GM23338 (cell line): ENCODE measurements at regions not wholly inside any gene's neighbourhood (a gene's known extent, or its start where the extent isn't known, plus 50 kb on each side); places are given as distances from the start of the nearest gene placed in this dataset.

Experiments
- ATAC-seq: fragments of 200-7000 bp; cut with Tn5 transposase; 3 replicates; pipeline ENCODE4 v1.9.1; 2020
- DNase-seq: peaks from one replicate; pipeline ENCODE4 v3.0.0-alpha.2; 2015; ENCODE audit warnings: low spot score
- H2AFZ ChIP-seq: fragments of 200-600 bp; sonication (generic); 2 replicates; pipeline ENCODE4 v1.8.0; 2016; ENCODE audit warnings: antibody characterized with exemption, mild to moderate bottlenecking, moderate library complexity
- H3F3A ChIP-seq: fragments of 200-600 bp; sonication (generic); replicated peaks from 2 replicates; pipeline ENCODE4 v1.8.0; 2017; ENCODE audit warnings: antibody characterized with exemption, mixed run types, low read depth
- H3K27ac ChIP-seq: fragments of 200-600 bp; sonication (generic); 2 replicates; pipeline ENCODE4 v1.6.1; 2016; ENCODE audit warnings: low read depth
- H3K27me3 ChIP-seq: fragments of 200-600 bp; sonication (generic); 2 replicates; pipeline ENCODE4 v1.8.0; 2016; ENCODE audit warnings: mild to moderate bottlenecking, mixed run types, moderate library complexity; ENCODE audit not compliant: insufficient read depth
- H3K36me3 ChIP-seq: fragments of 200-600 bp; sonication (generic); 2 replicates; pipeline ENCODE4 v1.8.0; 2016; ENCODE audit warnings: mild to moderate bottlenecking; ENCODE audit not compliant: insufficient read depth
- H3K4me1 ChIP-seq: fragments of 200-600 bp; sonication (generic); 2 replicates; pipeline ENCODE4 v1.8.0; 2016; ENCODE audit warnings: mild to moderate bottlenecking, moderate library complexity; ENCODE audit not compliant: insufficient read depth
- H3K4me2 ChIP-seq: fragments of 200-600 bp; sonication (generic); 2 replicates; pipeline ENCODE4 v1.7.1; 2017; ENCODE audit warnings: mixed run types
- H3K4me3 ChIP-seq: fragments of 200-600 bp; sonication (generic); 2 replicates; pipeline ENCODE4 v1.6.1; 2016; ENCODE audit warnings: mixed run types
- H3K79me2 ChIP-seq: fragments of 200-600 bp; sonication (generic); replicated peaks from 2 replicates; pipeline ENCODE4 v1.8.0; 2017; ENCODE audit warnings: mild to moderate bottlenecking; ENCODE audit not compliant: insufficient read depth
- H3K9me2 ChIP-seq: fragments of 200-600 bp; sonication (generic); 2 replicates; pipeline ENCODE4 v1.8.0; 2017; ENCODE audit not compliant: insufficient read depth
- H4K20me1 ChIP-seq: fragments of 200-600 bp; sonication (generic); replicated peaks from 2 replicates; pipeline ENCODE4 v1.8.0; 2017; ENCODE audit warnings: mild to moderate bottlenecking; ENCODE audit not compliant: insufficient read depth
- H3K27ac Mint-ChIP-seq: 2 replicates; pipeline ENCODE4 v1.8.0; 2020; ENCODE audit warnings: inconsistent platforms, mild to moderate bottlenecking, moderate library complexity, mixed read lengths
- H3K27me3 Mint-ChIP-seq: 3 replicates; pipeline ENCODE4 v1.8.0; 2022; ENCODE audit warnings: low read depth, mild to moderate bottlenecking, moderate library complexity, mixed read lengths, inconsistent platforms; ENCODE audit not compliant: insufficient read depth, poor library complexity
- H3K36me3 Mint-ChIP-seq: 3 replicates; pipeline ENCODE4 v1.8.0; 2021; ENCODE audit warnings: low read depth, mild to moderate bottlenecking, inconsistent platforms, moderate library complexity, mixed read lengths
- H3K4me1 Mint-ChIP-seq: 3 replicates; pipeline ENCODE4 v1.8.0; 2020; ENCODE audit warnings: mild to moderate bottlenecking, inconsistent platforms, mixed read lengths
- H3K4me3 Mint-ChIP-seq: 3 replicates; pipeline ENCODE4 v1.8.0; 2021; ENCODE audit warnings: moderate library complexity, mild to moderate bottlenecking, inconsistent platforms, mixed read lengths
- H3K9me3 Mint-ChIP-seq: 3 replicates; pipeline ENCODE4 v1.8.0; 2020; ENCODE audit warnings: moderate library complexity, mild to moderate bottlenecking, inconsistent platforms, mixed read lengths
- CREB1 ChIP-seq: fragments of 250-450 bp; sonication (Bioruptor Pico); IDR thresholded peaks from 2 replicates; pipeline ENCODE4 v1.5.0; 2020; ENCODE audit warnings: low read depth, mild to moderate bottlenecking, moderate library complexity
- EZH2phosphoT487 ChIP-seq: fragments of 200-600 bp; sonication (generic); IDR thresholded peaks from one replicate; pipeline ENCODE4 v1.8.1; 2018; ENCODE audit warnings: antibody characterized with exemption; ENCODE audit not compliant: unreplicated experiment
- POLR2AphosphoS5 ChIP-seq: IDR thresholded peaks from 2 replicates; pipeline ENCODE4 v1.6.1; 2016; ENCODE audit warnings: antibody characterized with exemption, low read depth
- ZNF114 ChIP-seq: fragments of 250-450 bp; sonication (Bioruptor Pico); IDR thresholded peaks from 2 replicates; pipeline ENCODE4 v1.5.0; 2020; ENCODE audit warnings: mild to moderate bottlenecking, moderate library complexity
- TF ChIP-seq, protein P1 (sequence below): fragments of 250-450 bp; sonication (Bioruptor Pico); IDR thresholded peaks from 2 replicates; pipeline ENCODE4 v1.5.0; 2020; ENCODE audit warnings: mild to moderate bottlenecking, moderate library complexity
- TF ChIP-seq, protein P2 (sequence below): IDR thresholded peaks from 2 replicates; pipeline ENCODE4 v1.6.1; 2016; ENCODE audit warnings: antibody characterized with exemption
- TF ChIP-seq, protein P3 (sequence below), 2 experiments: fragments of 200-600 bp in 1 of 2; sonication (generic) in 1 of 2; conservative IDR thresholded peaks; 2 replicates each; pipeline versions ENCODE4 v1.5.1 to v1.6.1; 2016 to 2017; ENCODE audit warnings: antibody characterized with exemption in 2 of 2, low read depth in 2 of 2, mild to moderate bottlenecking in 2 of 2, moderate library complexity in 1 of 2
- TF ChIP-seq, protein P4 (sequence below): IDR thresholded peaks from one replicate; pipeline ENCODE4 v1.6.1; 2018; ENCODE audit warnings: antibody characterized with exemption; ENCODE audit not compliant: unreplicated experiment

DNA sequence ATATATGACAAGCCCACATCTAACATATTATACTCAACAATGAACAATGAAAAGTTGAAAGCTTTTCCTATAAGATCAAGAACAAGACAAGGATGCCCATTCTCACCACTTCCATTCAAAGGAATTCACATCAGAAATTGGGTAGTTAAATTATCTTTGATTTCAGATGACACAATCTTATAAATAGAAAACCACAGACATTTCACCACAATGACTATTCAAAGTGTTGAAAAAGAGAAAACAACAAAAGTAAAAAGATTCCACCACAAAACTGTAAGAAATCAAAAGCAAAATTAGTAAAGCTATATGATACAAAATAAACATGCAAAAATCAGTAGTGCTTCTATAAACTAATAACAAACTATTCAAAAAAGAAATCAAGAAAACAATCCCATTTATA is 279.7 kb upstream of the MYT1L start (continued):
- TF ChIP-seq, protein P1, sequence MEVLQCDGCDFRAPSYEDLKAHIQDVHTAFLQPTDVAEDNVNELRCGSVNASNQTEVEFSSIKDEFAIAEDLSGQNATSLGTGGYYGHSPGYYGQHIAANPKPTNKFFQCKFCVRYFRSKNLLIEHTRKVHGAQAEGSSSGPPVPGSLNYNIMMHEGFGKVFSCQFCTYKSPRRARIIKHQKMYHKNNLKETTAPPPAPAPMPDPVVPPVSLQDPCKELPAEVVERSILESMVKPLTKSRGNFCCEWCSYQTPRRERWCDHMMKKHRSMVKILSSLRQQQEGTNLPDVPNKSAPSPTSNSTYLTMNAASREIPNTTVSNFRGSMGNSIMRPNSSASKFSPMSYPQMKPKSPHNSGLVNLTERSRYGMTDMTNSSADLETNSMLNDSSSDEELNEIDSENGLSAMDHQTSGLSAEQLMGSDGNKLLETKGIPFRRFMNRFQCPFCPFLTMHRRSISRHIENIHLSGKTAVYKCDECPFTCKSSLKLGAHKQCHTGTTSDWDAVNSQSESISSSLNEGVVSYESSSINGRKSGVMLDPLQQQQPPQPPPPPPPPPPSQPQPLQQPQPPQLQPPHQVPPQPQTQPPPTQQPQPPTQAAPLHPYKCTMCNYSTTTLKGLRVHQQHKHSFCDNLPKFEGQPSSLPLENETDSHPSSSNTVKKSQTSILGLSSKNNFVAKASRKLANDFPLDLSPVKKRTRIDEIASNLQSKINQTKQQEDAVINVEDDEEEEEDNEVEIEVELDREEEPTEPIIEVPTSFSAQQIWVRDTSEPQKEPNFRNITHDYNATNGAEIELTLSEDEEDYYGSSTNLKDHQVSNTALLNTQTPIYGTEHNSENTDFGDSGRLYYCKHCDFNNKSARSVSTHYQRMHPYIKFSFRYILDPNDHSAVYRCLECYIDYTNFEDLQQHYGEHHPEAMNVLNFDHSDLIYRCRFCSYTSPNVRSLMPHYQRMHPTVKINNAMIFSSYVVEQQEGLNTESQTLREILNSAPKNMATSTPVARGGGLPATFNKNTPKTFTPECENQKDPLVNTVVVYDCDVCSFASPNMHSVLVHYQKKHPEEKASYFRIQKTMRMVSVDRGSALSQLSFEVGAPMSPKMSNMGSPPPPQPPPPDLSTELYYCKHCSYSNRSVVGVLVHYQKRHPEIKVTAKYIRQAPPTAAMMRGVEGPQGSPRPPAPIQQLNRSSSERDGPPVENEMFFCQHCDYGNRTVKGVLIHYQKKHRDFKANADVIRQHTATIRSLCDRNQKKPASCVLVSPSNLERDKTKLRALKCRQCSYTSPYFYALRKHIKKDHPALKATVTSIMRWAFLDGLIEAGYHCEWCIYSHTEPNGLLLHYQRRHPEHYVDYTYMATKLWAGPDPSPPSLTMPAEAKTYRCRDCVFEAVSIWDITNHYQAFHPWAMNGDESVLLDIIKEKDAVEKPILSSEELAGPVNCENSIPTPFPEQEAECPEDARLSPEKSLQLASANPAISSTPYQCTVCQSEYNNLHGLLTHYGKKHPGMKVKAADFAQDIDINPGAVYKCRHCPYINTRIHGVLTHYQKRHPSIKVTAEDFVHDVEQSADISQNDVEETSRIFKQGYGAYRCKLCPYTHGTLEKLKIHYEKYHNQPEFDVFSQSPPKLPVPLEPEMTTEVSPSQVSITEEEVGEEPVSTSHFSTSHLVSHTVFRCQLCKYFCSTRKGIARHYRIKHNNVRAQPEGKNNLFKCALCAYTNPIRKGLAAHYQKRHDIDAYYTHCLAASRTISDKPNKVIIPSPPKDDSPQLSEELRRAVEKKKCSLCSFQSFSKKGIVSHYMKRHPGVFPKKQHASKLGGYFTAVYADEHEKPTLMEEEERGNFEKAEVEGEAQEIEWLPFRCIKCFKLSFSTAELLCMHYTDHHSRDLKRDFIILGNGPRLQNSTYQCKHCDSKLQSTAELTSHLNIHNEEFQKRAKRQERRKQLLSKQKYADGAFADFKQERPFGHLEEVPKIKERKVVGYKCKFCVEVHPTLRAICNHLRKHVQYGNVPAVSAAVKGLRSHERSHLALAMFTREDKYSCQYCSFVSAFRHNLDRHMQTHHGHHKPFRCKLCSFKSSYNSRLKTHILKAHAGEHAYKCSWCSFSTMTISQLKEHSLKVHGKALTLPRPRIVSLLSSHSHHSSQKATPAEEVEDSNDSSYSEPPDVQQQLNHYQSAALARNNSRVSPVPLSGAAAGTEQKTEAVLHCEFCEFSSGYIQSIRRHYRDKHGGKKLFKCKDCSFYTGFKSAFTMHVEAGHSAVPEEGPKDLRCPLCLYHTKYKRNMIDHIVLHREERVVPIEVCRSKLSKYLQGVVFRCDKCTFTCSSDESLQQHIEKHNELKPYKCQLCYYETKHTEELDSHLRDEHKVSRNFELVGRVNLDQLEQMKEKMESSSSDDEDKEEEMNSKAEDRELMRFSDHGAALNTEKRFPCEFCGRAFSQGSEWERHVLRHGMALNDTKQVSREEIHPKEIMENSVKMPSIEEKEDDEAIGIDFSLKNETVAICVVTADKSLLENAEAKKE (CRISPR knock-in tag), result no peak

DNA sequence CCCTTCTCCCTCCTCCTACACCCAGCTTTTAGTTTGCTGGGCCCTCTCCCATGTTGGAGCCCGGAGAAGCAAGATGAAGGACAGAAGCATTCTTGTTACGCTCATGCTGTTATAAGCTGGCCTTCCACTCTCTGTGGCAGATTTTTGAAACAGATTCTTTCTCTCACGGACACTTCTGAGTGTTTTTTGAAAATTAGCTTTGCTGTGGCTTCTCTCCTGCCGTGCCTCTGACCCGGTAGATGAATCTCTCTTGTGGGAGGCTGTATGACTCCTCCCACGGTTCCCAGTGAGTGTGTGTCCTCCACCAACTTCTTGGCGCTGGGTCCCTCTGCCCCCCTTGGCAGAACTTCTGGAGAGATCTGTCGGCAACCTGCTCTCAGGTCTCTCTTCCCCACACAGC is 269.3 kb upstream of the MYT1L start:
- Histone ChIP-seq H3K79me2 (no peaks in the 10 kb centered on the region), H3K4me1 (no peaks in the 10 kb centered on the region), H3K27ac (no peak overlapping the region), H3K4me2 (no peak overlapping the region), H3K4me3 (no peak overlapping the region), H3K27me3 (no peaks in the 10 kb centered on the region), H2AFZ (no peak overlapping the region), H3K9me2 (peaks cover 6% of the 10 kb centered on the region; the same call in 1 of the 2 replicates), H4K20me1 (no peaks in the 10 kb centered on the region), H3F3A (no peaks in the 10 kb centered on the region), H3K36me3 (no peaks in the 10 kb centered on the region)
- H3K36me3 Mint-ChIP-seq, result no peaks in the 10 kb centered on the region
- DNase-seq (no peak), ATAC-seq (no peak)
- H3K9me3 Mint-ChIP-seq, result peaks cover 8% of the 10 kb centered on the region; the same call in 2 of the 3 replicates
- H3K4me3 Mint-ChIP-seq, result no peak overlapping the region
- no peak overlapping the region for H3K27ac Mint-ChIP-seq
- H3K27me3 Mint-ChIP-seq, result peaks cover 4% of the 10 kb centered on the region
- H3K4me1 Mint-ChIP-seq, result peaks cover 9% of the 10 kb centered on the region
- TF ChIP-seq, protein P2, sequence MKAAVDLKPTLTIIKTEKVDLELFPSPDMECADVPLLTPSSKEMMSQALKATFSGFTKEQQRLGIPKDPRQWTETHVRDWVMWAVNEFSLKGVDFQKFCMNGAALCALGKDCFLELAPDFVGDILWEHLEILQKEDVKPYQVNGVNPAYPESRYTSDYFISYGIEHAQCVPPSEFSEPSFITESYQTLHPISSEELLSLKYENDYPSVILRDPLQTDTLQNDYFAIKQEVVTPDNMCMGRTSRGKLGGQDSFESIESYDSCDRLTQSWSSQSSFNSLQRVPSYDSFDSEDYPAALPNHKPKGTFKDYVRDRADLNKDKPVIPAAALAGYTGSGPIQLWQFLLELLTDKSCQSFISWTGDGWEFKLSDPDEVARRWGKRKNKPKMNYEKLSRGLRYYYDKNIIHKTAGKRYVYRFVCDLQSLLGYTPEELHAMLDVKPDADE, result no peak
- TF ChIP-seq, protein P3, sequence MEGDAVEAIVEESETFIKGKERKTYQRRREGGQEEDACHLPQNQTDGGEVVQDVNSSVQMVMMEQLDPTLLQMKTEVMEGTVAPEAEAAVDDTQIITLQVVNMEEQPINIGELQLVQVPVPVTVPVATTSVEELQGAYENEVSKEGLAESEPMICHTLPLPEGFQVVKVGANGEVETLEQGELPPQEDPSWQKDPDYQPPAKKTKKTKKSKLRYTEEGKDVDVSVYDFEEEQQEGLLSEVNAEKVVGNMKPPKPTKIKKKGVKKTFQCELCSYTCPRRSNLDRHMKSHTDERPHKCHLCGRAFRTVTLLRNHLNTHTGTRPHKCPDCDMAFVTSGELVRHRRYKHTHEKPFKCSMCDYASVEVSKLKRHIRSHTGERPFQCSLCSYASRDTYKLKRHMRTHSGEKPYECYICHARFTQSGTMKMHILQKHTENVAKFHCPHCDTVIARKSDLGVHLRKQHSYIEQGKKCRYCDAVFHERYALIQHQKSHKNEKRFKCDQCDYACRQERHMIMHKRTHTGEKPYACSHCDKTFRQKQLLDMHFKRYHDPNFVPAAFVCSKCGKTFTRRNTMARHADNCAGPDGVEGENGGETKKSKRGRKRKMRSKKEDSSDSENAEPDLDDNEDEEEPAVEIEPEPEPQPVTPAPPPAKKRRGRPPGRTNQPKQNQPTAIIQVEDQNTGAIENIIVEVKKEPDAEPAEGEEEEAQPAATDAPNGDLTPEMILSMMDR (conservative IDR thresholded peaks at IDR 0.05; ENCODE audit: low read depth in 2 of 2), result no peak
- TF ChIP-seq ZNF114 (no peak), POLR2AphosphoS5 (no peak), EZH2phosphoT487 (no peak), CREB1 (CRISPR knock-in tag) (no peak)
- TF ChIP-seq, protein P4, sequence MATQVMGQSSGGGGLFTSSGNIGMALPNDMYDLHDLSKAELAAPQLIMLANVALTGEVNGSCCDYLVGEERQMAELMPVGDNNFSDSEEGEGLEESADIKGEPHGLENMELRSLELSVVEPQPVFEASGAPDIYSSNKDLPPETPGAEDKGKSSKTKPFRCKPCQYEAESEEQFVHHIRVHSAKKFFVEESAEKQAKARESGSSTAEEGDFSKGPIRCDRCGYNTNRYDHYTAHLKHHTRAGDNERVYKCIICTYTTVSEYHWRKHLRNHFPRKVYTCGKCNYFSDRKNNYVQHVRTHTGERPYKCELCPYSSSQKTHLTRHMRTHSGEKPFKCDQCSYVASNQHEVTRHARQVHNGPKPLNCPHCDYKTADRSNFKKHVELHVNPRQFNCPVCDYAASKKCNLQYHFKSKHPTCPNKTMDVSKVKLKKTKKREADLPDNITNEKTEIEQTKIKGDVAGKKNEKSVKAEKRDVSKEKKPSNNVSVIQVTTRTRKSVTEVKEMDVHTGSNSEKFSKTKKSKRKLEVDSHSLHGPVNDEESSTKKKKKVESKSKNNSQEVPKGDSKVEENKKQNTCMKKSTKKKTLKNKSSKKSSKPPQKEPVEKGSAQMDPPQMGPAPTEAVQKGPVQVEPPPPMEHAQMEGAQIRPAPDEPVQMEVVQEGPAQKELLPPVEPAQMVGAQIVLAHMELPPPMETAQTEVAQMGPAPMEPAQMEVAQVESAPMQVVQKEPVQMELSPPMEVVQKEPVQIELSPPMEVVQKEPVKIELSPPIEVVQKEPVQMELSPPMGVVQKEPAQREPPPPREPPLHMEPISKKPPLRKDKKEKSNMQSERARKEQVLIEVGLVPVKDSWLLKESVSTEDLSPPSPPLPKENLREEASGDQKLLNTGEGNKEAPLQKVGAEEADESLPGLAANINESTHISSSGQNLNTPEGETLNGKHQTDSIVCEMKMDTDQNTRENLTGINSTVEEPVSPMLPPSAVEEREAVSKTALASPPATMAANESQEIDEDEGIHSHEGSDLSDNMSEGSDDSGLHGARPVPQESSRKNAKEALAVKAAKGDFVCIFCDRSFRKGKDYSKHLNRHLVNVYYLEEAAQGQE, result no peak
